NCI-H1694 treated with DMSO at 0.1 percent for 48 hours (cell line): ENCODE measurements at regions not wholly inside any gene's neighbourhood (a gene's known extent, or its start where the extent isn't known, plus 50 kb on each side); places are given as distances from the start of the nearest gene placed in this dataset.
"Not testable (repeated sequence)": the region's sequence is repeated elsewhere in the genome, so short reads cannot be mapped to it uniquely, and the experiment has no call there.

ENCODE experiments used
- DNase-seq: peaks from one replicate; lab custom pipeline; 2025; lab: John Stamatoyannopoulos, UW

DNA sequence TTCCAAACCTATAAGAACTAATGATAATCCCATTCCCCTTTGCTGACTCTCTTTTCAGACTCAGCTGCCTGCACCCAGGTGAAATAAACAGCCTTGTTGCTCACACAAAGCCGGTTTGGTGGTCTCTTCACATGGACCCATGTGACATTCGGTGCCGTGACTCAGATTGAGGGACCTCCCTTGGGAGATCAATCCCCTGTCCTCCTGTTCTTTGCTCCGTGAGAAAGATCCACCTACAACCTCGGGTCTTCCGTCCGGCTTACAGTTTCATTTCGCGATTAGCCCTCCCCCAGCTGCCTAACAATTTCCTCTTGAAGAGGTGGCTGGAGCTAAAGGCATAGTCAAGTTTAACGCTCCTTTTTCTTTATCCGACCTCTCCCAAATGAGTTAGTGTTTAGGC lies 1324.0 kb downstream of the XPNPEP1 start:
- not testable (repeated sequence) for DNase-seq

DNA sequence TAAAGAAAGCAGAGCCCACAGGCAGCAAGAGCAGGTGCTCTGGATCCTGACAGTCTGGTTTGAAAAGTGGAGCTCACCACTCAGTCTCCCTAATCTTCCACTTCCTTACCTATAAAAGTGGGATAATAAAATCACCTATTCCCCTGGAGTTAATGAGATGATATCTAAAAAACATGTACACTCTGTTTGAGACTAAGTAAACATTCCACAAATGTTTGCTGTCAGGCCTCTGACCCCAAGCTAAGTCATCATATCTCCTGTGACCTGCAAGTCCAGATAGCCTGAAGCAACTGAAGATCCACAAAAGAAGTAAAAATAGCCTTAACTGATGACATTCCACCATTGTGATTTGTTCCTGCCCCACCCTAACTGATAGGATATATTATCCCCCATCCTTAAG lies 1324.5 kb downstream of the XPNPEP1 start:
- DNase-seq = no peak

DNA sequence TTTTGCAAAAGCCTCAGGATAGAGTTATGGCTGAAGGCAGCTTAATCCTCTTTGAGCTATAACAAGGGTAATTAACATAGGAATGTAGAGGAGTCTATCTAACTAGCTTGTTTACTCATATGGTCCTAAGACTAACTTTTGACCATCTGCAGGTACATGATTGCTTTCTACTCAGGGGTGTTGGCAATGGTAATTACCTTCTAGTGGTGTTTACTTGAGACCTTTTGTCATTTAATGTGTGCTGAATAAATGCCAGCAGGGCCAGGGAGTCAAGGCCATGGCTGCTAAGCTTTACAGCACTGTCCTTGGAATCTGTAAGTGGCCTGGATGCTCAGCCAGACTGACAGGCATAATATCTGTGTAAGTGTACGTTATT lies 1325.0 kb downstream of the XPNPEP1 start:
- DNase-seq = no peak

DNA sequence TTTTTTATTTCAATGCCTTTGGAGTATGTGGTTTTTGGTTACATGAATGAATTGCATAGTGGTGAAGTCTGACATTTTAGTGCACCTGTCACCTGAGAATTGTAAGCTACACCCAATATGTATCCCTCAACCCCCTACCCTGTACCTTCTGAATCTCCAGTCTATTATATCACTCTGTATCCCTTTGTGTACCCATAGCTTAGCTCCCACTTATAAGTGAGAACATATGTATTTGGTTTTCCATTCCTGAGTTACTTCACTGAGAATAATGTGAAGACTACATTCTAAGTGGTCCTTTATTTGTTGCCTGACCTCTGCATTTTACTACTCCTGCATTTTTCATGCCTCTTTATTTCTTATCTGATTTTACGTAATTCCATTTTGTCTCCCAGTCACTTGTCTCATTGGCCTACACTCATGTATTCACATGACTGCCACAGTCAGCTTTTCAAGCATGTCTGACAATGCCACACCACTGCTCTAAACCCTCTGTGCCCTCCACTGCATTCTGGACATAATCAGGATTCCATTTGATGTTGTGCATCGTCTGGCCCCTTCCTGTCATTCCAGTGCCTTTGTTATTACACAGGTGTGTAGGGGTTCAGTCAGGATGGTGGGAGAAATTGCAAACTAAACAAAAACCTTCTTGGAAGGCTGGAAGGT lies 1325.5 kb downstream of the XPNPEP1 start:
- DNase-seq = no peak

DNA sequence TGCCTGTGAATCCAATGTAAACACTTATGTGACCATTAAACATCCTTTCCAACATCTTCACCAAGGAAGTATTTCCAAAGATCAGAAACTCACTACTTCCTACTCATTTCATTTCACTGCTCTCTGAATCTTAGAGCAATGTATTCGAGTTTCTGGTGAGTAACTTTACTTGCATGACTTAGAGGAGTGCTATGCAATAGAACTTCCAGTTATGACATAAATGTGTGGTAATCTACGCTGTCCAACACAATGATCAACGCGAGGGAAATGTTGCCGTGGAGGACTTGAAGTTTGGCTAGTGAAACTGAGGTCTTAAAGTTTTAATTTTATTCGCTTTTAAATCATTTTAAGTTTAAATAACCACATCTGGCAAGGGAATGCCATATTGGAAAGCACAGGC lies 1326.3 kb downstream of the XPNPEP1 start:
- DNase-seq = no peak

DNA sequence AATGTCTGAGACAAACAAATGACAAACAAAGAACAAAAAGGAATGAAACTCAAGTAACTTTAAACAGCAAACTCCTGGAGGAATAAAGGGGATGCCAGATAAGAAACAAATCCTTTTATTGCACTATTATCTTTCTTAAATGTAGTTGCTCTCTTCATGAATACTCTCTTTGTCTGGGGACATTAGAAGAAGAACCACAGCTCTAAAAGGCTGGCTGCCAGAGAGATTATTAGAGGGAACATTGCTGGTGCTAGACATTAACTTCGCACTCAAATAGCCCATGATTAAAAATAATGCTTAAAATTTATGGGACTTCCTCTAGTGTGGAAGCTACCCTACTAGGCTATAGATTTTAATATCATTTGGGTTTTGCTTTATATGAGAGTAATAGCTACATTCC lies 1330.4 kb downstream of the XPNPEP1 start:
- DNase-seq = no peak

DNA sequence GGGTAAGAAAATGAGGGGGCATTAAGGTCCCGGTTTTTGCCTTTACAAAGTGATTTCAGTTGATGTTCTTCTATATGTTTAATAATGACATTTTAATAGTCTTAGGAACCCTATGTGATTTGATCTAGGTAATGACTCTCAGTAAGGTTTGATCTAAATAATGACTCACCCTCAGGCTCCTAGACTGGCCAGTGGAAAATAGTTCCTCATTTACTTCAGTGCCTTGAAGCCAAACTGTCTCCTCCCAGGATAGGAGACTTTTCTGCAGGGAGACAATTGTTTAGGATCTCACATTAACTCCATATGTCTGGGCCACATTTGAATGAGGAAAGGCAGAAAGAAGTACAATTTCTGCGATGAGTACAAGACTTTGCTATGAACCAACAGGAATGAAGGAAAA lies 1331.9 kb downstream of the XPNPEP1 start:
- no peak for DNase-seq

DNA sequence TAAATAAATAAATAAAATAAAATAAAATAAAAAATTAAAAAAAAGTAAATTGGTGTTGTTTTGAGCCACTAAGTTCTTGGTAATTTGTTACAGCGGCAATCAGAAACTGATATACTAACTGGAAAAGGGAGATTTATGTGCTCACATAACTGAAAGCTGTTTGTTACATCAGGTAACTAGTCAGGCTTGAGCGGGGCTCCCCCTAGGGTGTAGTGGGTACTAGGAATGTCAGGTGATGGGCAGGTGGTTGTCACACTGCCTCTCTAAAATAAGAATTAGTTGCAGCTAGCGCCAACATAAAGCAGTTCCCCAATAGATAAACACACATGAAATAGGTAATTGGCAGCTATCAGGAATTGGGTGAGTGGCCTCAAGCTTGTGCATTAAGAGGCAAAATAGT lies 1336.9 kb downstream of the XPNPEP1 start:
- no peak for DNase-seq

DNA sequence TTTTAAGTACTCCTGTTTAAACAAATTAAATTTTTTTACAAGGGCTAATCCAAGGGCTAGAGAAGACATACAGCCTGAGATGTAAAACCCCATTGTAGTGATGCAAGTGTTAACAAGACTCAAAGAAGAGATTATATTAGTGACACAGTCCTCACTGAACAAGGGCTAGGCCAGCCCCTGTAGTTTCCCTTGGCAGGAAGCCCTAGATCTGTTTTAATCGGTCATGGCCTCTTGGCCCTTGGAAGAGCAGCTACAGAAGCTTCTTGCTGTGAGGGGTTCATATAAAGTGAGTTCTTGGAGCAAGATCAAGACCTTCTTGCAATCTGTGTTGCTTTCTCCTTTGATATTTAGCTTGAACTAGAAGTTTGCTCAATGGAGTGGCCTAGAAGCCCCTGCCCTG lies 1339.4 kb downstream of the XPNPEP1 start:
- no peak for DNase-seq

DNA sequence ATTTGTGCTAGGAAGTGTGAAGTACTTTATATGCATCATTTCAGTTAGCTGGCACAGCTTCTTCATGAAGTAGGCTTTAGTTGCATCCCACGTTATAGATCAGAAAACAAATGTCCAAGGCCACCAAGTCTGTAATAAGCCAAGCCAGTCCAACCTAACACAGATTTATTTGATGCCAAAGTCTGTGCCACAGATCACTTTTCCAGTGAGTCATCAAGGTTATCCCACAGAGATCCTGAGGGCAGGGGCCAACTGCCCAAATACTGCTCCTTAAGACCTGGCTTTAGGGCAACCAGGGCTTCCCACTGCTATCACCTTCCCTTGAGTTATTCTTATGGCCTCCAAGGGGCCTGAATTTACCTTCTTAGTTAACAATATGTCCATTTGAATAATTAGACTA lies 1340.4 kb downstream of the XPNPEP1 start:
- DNase-seq = no peak

DNA sequence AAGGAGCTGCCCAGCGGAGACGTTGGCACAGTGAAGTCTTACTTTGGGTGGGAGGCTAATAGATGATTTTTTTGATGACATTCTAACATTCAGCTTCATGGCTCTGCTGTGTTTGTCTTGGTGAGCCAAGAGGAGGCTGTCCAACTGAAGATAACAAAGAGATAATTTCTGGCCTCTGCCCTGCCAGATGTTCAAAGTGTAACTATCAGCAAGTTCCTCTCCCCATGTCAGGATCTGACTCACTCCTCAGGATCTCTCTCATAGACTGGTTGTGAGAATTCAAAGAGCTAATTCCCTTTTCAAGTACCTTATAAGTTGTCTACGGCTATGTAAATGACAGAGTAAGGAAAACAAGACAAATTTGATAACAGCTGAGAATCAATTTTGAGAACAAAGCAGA lies 1340.9 kb downstream of the XPNPEP1 start:
- DNase-seq = no peak

DNA sequence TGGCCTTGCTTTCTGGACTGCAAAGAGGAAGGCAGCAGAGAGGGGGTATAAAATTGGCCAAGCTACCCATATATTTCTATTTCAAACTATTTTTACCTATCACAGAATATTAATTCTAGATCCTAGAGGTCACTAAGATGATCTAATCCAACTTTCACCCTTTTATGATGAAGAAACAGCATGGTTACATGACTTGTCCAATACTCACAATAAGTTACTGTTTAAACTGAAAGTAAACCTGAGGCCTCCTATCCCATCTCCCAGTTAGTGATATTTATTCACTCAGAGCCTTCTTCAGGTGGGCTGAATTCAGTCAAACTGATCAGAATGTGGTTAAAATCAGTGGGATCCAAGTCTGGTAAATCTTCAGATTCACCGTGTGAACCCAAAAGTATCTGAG lies 1345.1 kb downstream of the XPNPEP1 start:
- DNase-seq = no peak

DNA sequence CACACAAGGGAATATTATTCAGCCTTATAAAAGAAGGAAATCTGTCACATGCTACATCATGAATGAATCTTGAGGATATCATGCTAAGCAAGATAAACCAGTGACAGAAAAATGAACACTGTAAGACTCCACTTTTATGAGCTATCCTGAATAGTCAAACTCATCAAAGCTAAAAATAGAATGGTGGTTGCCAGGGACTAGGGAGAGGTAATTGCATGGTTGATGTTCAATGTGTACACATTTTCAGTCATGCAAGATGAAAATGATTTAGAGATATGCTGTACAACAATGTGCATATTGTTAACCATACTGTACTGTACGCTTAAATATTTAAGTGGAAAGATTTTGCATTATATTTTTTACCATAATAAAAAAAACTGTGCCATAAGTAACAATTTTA lies 1349.1 kb downstream of the XPNPEP1 start:
- DNase-seq = no peak

DNA sequence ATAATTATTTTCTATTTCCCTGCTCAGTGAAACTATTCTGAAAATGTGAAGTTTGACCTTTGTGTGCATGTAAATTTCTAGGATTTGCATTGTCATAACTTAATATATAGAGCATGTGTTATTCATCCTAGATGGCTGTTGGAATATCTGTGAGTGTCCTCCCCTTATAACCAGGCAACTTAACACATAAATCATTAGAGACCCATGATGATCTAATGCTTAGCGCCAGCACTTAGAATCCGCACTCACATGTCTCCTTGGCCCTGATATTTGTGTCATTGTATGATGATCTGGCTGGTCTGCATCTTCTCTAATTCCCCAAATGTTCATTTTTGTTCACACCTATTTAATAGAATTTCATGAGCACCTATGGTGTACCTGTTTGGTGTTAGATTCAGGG lies 1354.5 kb downstream of the XPNPEP1 start:
- no peak for DNase-seq

DNA sequence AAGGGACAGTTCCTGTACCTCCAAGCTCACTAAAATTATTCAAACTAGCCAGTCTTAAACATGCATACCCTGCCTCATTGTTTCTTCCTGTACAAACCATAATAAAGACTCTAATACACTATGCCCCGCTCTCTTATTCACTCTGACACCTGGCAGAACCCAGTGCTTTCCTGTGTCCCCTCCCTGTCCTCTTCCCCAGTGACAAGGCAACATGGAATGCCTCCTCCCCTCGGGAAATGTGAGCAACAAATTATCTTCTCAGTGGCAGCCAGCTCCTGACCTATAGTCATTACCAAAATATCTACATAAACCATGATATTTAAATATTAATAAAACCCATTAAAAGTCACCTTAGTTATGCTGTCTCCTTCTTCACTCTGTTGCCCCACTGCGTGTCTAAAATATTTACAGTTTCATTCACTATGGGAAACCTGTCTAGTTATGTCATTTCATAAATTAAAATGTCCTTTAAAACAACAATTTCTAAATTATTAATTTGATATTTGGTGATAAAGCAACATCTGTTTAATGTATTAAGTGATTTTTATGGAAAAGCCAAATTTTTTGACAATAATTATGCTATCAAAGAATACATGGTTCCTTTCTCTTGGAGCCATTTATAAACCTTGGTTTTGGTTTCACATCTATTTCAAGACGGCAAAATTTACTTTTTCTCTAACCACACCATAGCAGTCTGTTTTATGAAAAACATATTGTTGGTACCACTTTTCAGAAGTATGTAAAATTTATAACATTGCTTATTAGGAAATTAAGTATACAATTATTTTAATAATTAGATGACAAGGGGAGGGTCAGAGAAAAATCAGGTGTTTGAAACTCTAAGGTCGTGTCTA lies 1355.2 kb downstream of the XPNPEP1 start:
- DNase-seq = no peak

DNA sequence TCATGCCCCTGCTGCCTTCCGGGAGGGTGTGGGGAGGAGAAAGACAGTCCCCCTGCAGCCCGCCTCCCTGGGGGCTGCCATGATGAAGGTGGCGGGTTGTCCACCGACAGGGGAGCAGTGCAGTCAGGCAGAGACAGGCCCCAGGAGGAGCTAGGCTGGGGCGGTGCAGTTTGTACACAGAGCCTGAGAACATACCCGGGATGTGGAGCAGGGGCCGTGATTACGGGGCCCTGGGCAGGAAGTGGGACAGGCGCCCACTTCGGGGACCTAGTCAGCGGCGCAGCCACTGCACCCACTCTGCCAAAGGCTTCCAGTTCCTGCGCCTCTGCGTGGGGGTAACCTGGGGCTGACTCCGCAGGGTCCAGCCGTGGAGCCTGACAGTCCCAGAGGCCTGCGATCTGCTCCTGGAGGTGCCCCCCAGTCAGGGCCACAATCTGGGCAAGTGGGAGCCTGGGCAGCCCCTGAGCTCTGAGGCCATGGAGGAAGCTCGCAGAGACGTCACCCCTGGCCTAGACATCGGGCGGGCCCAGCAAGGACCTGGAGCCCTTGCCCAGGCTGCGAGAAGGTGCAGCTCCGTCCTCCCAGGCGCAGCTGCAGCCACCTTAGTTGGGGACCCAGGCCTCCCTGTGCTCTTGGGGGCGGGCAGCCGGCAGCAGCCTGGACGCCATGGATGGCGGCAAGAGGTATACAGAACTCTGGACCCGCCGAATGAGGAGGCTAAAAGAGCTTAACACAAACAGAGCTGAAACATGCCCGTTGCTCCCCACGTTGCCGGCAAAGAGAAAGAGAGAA lies 1356.8 kb downstream of the XPNPEP1 start:
- DNase-seq = no peak

DNA sequence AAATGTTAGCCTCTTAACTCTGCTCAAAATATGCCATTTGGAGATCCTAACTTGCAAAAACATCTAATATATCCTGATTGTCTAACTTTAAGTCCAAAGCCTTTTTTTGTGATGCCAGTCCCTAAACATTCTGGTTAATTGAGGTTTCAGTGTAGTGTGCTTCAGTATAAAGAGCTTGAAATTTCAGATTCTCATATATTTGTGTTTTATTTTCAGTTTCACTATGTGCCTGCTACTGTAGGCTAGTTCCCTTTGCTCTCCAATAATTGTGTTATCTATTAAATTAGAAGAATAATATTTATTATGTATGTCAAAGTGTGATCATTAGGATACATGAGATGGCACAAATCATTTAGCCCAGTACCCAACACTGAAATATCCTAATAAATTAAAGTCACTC lies 1361.2 kb downstream of the XPNPEP1 start:
- no peak for DNase-seq

DNA sequence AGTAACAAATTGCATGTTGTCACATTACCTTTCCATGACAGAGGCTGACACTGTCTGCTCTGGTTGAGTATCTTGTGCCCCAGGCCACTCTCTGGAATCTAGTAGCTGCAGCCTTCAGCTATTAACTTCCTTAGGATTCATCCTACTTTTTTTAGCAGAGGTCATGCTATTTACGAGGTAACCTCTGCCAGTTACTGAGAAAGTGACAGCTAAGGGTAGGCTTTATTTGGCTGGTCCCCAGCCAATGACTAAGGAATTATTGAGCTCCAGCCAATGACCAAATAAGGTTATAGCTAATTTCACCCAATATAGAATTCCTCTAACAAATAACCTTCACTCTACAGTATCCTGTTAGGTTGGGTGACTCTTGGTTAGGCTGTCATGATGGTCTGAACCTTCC lies 1361.7 kb downstream of the XPNPEP1 start:
- no peak for DNase-seq

DNA sequence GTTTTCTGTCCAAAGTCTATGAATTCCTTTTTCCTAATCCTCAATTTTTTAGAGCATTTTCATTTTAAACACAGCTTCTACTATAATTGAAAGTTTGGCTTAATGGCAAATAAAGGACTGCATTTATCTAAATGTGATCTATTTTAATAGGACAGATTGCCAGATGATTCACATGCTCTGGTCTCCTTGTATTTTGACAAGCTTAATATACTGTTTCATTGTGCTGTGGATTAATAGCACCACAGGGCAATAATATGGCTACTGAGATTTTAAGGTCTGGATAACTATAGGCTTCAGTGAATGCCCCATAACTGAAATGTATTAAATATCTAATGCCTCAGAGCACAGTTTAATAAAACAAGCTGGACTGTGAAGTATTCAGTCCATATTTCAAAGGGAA lies 1362.8 kb downstream of the XPNPEP1 start:
- no peak for DNase-seq

DNA sequence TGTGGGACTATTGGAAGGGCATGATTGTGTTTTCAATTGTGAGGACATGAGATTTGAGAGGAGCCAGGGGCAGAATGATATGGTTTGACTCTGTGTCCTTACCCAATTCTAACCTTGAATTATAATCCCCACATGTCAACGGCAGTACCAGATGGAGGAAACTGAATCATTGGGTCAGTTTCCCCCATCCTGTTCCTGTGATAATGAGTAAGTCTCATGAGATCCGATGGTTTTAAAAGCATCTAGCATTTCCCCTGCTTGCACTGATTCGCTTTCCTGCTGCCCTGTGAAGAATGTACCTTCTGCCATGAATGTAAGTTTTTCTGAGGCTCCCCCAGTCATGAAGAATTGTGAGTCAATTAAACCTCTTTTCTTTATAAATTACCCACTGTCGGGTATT lies 1367.1 kb downstream of the XPNPEP1 start:
- no peak for DNase-seq

DNA sequence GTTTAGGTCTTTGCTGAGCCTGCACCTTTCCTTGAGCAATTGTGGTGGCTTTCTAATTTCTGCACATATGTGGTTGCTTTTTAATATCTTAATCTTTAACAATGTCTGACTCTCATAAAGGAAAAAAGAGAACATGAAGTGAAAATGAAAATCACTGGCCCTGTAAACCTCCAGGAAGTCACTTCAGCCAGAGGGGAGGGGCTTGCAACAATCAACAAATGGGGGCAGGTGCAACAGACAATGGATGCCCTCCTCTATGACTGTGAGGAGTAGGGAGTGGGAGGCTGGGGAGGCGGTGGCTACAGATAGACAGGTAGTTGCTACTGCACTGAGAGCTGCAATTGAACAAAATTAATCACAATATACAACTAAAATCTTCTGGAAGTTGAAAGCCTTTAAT lies 1377.4 kb downstream of the XPNPEP1 start:
- no peak for DNase-seq

DNA sequence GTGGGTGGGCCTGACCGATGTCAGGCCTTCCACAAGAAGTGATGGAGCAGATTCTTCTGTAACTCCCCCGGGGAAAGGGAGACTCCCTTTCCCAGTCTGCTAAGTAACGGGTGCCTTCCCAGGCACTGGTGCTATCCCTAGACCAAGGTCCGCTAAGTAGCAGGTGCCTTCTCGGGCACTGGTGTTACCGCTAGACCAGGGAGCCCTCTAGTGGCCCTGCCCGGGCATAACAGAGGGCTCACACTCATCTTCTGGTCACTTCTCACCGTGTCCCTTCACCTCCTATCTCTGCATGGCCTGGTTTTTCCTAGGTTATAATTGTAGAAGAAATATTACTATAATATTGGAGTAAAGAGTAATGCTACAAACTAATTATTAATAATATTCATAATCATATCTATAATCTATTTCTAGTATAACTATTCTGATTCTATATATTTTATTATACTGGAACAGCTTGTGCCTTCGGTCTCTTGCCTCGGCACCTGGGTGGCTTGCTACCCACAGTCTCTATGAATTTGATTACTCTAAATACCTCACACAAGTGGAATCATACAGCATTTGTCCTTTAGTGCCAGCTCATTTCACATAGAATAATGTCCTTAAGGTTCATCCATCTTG lies 1378.7 kb downstream of the XPNPEP1 start:
- DNase-seq = no peak

DNA sequence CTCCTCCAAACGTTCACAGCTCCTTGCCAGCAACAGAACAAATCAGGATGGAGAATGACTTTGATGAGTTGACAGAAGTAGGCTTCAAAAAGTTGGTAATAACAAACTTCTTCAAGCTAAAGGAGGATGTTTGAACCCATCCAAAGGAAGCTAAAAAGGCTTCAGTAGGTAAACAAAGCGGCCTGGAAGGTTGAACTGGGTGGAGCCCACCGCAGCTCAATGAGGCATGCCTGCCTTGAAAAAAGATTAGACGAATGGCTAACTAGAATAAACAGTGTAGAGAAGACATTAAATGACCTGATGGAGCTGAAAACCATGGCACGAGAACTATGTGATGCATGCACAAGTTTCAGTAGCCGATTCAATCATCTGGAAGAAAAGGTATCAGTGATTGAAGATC lies 1369.0 kb upstream of the SORCS1 start:
- DNase-seq = not testable (repeated sequence)
